ENCODE measurements at regions not wholly inside any gene's neighbourhood (a gene's known extent, or its start where the extent isn't known, plus 50 kb on each side); places are given as distances from the start of the nearest gene placed in this dataset.

DNA sequence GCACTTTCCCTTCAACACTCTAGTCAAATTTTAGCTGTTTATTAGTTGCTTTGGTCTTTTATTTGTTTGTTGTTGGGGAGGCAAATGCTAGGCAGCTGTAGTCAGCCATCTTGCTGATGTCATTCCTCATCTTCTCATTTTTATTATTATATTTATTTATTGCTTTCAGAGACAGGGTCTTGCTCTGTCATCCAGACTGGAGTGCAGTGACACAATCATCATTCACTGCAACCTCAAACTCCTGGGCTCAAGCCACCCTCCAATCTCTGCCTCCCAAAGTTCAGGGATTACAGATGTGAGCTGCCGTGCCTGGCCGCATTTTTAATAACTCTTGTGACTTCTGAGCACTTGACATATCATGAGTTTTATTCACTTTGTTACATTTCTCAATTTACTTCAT lies 441.4 kb downstream of the DIPK2A start:
- no peaks in the 10 kb centered on the region for H3K4me1 ChIP-seq (ENCODE audit: control insufficient read depth, insufficient read depth, low read length)
- H3K36me3 ChIP-seq (ENCODE audit: control insufficient read depth, insufficient read depth, low read length): no peaks in the 10 kb centered on the region
- DNase-seq: no peak
- H3K4me3 ChIP-seq (ENCODE audit: low read length): no peak overlapping the region
- no peaks in the 10 kb centered on the region for H3K27me3 ChIP-seq (ENCODE audit: control insufficient read depth, insufficient read depth, low read length)
- H3K27ac ChIP-seq (ENCODE audit: low read length): no peak overlapping the region
- no CpG with 5 or more reads among the region's 2 CpGs for WGBS (ENCODE audit: insufficient coverage)
- H3K9me3 ChIP-seq (replicated peaks; ENCODE audit: control insufficient read depth, low read depth, low read length): no peaks in the 10 kb centered on the region

DNA sequence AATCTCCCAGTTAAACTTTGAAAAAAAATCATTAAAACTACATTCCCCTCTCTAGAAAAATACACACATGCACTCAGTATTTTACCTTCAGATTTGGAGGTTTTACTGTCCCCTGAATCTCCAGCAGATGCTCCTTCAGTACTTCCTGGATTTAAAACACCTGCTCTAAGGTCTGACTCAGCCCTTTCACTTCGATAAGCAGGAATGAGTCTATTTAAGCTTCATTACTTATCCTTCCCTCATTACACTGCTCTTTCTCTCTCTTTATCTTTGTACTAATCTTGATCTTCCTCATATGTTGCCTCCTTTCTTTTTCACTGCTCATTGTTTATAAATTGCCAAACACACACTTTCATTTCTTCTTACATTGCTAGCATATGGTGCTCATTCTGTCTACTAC lies 443.9 kb downstream of the DIPK2A start:
- DNase-seq: no peak
- H3K27me3 ChIP-seq (ENCODE audit: control insufficient read depth, insufficient read depth, low read length): no peaks in the 10 kb centered on the region
- H3K4me3 ChIP-seq (ENCODE audit: low read length): no peak overlapping the region
- H3K36me3 ChIP-seq (ENCODE audit: control insufficient read depth, insufficient read depth, low read length): no peaks in the 10 kb centered on the region
- H3K4me1 ChIP-seq (ENCODE audit: control insufficient read depth, insufficient read depth, low read length): no peaks in the 10 kb centered on the region
- no peak overlapping the region for H3K27ac ChIP-seq (ENCODE audit: low read length)
- no peaks in the 10 kb centered on the region for H3K9me3 ChIP-seq (replicated peaks; ENCODE audit: control insufficient read depth, low read depth, low read length)
- WGBS (ENCODE audit: insufficient coverage): no CpG with 5 or more reads among the region's 1 CpG

DNA sequence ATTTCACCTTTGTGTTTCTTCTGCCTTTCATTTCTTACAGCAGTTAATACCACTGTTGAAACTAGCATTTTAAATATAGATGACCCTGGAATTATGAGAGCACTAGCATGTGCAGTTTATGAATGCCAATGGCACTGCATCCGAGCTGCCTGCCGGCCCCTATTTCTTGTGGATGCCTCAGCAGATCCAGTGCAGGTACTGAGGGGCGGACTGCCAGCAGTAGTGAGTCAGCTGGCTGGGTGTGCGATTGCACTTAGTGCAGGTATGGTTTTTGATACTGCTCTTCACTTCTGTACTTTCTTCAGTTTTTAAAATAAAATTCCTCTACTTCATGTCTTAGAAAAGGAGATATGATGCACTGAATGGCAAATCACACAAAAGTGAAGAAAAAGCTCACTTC lies 453.0 kb downstream of the DIPK2A start:
- H3K27ac ChIP-seq (ENCODE audit: low read length): no peak overlapping the region
- no peaks in the 10 kb centered on the region for H3K36me3 ChIP-seq (ENCODE audit: control insufficient read depth, insufficient read depth, low read length)
- DNase-seq: no peak
- WGBS (ENCODE audit: insufficient coverage): no CpG with 5 or more reads among the region's 4 CpGs
- H3K27me3 ChIP-seq (ENCODE audit: control insufficient read depth, insufficient read depth, low read length): no peaks in the 10 kb centered on the region
- H3K4me3 ChIP-seq (ENCODE audit: low read length): no peak overlapping the region
- H3K4me1 ChIP-seq (ENCODE audit: control insufficient read depth, insufficient read depth, low read length): no peaks in the 10 kb centered on the region
- H3K9me3 ChIP-seq (replicated peaks; ENCODE audit: control insufficient read depth, low read depth, low read length): no peaks in the 10 kb centered on the region

DNA sequence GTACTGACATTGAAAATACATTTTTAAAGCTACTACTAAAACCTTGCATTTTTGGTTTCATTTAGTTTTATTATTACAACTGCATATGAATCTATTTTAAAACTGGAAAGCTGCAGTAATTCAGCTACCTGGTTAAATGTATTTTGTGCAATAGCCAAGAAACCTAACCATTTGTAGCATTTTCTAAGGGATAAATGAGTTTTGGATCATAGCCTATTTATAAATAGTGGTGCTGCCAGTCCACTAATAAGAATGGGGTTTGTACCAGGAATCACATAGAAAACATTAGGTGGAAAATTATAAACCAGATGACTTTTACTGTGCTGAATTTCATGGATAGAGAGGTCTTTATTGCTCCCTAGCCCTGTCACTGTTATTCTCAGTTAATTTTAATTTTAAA lies 454.7 kb downstream of the DIPK2A start:
- Histone ChIP-seq H3K4me1 (ENCODE audit: control insufficient read depth, insufficient read depth, low read length) (no peaks in the 10 kb centered on the region), H3K27me3 (ENCODE audit: control insufficient read depth, insufficient read depth, low read length) (no peaks in the 10 kb centered on the region), H3K9me3 (replicated peaks; ENCODE audit: control insufficient read depth, low read depth, low read length) (no peaks in the 10 kb centered on the region), H3K27ac (ENCODE audit: low read length) (no peak overlapping the region), H3K36me3 (ENCODE audit: control insufficient read depth, insufficient read depth, low read length) (no peaks in the 10 kb centered on the region), H3K4me3 (ENCODE audit: low read length) (no peak overlapping the region)
- no peak for DNase-seq

DNA sequence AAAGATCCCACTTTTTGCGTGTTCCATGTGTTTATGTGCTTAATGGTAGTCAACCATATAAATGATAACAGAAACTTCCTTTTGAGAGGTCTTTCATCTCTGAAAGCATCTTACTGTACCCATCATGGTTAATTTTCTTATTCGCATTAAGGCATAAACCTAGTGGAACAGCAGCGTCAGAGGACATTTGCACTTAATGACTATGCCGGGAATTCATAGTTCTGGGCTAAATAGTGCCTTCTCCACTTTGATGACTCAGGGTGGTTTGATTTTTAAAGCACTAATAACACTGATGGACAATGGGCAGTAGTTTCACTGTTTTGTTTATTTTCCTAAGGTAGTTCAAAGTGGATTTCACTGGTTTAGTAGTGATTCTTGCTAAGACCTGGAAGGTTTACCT lies 455.3 kb downstream of the DIPK2A start:
- 90% methylated on average over 3 of the region's 4 CpGs for WGBS (ENCODE audit: insufficient coverage)

DNA sequence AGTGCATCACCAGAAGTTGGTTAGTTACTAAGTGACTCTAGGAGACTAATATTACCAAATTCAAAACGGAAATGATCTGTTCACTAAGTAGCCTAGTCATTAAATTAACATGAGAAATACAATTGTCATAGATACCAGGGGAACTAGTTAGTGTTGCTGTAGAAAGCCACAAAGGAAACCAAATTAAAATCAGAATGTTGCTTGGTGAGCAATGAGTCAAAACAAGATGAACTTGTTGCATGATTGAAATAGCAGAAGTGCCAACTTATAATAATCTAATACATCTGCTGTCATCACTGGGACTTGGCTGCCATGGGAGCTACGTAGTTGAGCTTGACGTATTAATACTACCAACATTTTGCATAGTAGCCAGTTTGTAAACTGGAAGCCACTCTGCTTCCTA lies 458.1 kb downstream of the DIPK2A start:
- no peak overlapping the region for H3K4me3 ChIP-seq (ENCODE audit: low read length)
- no peaks in the 10 kb centered on the region for H3K9me3 ChIP-seq (replicated peaks; ENCODE audit: control insufficient read depth, low read depth, low read length)
- no peak for DNase-seq
- no peaks in the 10 kb centered on the region for H3K27me3 ChIP-seq (ENCODE audit: control insufficient read depth, insufficient read depth, low read length)
- no CpG with 5 or more reads among the region's 3 CpGs for WGBS (ENCODE audit: insufficient coverage)
- no peaks in the 10 kb centered on the region for H3K36me3 ChIP-seq (ENCODE audit: control insufficient read depth, insufficient read depth, low read length)
- no peaks in the 10 kb centered on the region for H3K4me1 ChIP-seq (ENCODE audit: control insufficient read depth, insufficient read depth, low read length)
- no peak overlapping the region for H3K27ac ChIP-seq (ENCODE audit: low read length)

More for the DNA sequence above, 455.3 kb downstream of the DIPK2A start:
- H3K27me3 ChIP-seq (ENCODE audit: control insufficient read depth, insufficient read depth, low read length): no peaks in the 10 kb centered on the region
- no peaks in the 10 kb centered on the region for H3K9me3 ChIP-seq (replicated peaks; ENCODE audit: control insufficient read depth, low read depth, low read length)
- H3K36me3 ChIP-seq (ENCODE audit: control insufficient read depth, insufficient read depth, low read length): no peaks in the 10 kb centered on the region
- no peak overlapping the region for H3K4me3 ChIP-seq (ENCODE audit: low read length)
- no peak for DNase-seq
- no peak overlapping the region for H3K27ac ChIP-seq (ENCODE audit: low read length)
- H3K4me1 ChIP-seq (ENCODE audit: control insufficient read depth, insufficient read depth, low read length): no peaks in the 10 kb centered on the region

DNA sequence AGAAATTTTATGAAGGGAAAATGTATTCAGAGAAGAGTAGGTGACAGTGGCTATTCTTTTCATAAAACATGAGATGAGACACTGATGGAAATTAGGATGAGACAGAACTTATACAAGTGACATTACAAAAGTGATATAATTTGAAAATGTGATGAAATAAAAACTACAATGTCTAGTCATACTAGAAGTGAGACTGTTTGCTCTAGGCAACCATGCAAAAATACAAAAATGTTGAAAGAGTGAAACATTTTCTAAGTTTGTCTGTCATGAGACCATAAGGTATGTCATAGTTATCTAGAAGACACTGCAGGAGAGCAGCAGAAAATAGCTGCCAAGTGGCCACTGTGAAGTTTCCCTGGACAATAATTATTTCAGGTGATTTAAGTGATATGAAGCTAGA lies 459.5 kb downstream of the DIPK2A start:
- Histone ChIP-seq H3K4me1 (ENCODE audit: control insufficient read depth, insufficient read depth, low read length) (no peaks in the 10 kb centered on the region), H3K36me3 (ENCODE audit: control insufficient read depth, insufficient read depth, low read length) (no peaks in the 10 kb centered on the region), H3K27me3 (ENCODE audit: control insufficient read depth, insufficient read depth, low read length) (no peaks in the 10 kb centered on the region), H3K4me3 (ENCODE audit: low read length) (no peak overlapping the region), H3K27ac (ENCODE audit: low read length) (no peak overlapping the region), H3K9me3 (replicated peaks; ENCODE audit: control insufficient read depth, low read depth, low read length) (no peaks in the 10 kb centered on the region)
- no peak for DNase-seq

DNA sequence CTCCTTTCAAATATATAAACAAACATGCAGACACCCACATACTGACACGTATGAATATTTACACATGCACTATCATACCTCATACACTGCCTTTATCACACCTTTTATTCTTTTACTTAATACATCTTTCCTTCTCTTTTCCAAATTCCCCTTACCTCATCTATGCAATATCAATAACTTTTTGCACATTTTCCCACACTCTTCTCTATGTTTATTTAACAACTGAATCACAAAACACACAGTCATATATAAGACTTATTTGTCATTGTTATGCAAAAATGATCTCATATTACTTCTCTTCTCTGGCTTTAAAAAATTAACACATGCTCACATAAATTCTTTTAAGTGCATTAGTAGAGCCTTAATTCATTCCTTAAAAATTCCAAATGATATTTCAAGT lies 461.4 kb downstream of the DIPK2A start:
- Histone ChIP-seq H3K9me3 (replicated peaks; ENCODE audit: control insufficient read depth, low read depth, low read length) (no peaks in the 10 kb centered on the region), H3K4me3 (ENCODE audit: low read length) (no peak overlapping the region), H3K27me3 (ENCODE audit: control insufficient read depth, insufficient read depth, low read length) (no peaks in the 10 kb centered on the region), H3K27ac (ENCODE audit: low read length) (no peak overlapping the region), H3K36me3 (ENCODE audit: control insufficient read depth, insufficient read depth, low read length) (no peaks in the 10 kb centered on the region), H3K4me1 (ENCODE audit: control insufficient read depth, insufficient read depth, low read length) (no peaks in the 10 kb centered on the region)
- 100% methylated on average over 1 of the region's 1 CpG for WGBS (ENCODE audit: insufficient coverage)
- no peak for DNase-seq

DNA sequence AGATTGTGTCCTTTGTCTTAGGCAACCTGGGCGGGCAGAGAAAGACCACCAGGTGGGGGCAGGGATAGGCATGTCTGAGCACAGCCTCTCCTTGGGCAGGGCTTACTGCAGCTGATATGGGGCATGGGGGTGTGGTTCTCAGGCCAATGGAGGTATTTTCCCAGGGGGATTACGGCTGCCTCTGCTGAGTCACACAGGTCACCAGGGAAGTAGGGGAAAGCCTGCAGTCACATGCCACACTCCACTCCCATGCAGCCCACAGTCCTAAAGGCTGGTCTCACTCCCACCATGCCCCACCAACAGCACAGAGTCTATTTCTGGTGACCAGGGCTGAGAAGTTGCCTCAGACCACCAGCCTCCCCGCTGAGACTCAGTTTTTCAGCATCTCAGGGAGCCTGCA lies 466.4 kb downstream of the DIPK2A start:
- H3K27me3 ChIP-seq (ENCODE audit: control insufficient read depth, insufficient read depth, low read length): no peaks in the 10 kb centered on the region
- no peaks in the 10 kb centered on the region for H3K36me3 ChIP-seq (ENCODE audit: control insufficient read depth, insufficient read depth, low read length)
- no peaks in the 10 kb centered on the region for H3K4me1 ChIP-seq (ENCODE audit: control insufficient read depth, insufficient read depth, low read length)
- no peaks in the 10 kb centered on the region for H3K9me3 ChIP-seq (replicated peaks; ENCODE audit: control insufficient read depth, low read depth, low read length)
- no peak overlapping the region for H3K27ac ChIP-seq (ENCODE audit: low read length)
- 86% methylated on average over 1 of the region's 3 CpGs for WGBS (ENCODE audit: insufficient coverage)
- no peak overlapping the region for H3K4me3 ChIP-seq (ENCODE audit: low read length)
- no peak for DNase-seq

DNA sequence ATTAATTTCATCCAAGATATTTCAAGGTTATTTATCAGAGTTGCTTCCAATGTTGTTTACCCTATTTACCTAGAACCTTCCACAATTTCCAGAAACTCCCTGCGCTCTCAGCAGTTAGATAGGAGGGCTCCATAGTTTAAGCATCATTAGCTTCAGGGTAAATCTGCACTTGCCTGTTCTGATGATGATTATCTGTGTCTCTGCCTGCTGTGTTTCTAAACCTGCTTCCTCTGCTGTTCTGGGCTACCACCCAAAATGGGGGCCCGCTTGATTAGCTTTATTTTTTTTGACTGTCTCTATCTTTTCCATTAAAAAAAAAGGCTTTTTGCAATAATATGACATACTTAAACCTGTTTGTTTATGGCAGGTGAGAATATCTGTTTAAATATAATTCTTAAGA lies 472.4 kb downstream of the DIPK2A start:
- Histone ChIP-seq H3K36me3 (ENCODE audit: control insufficient read depth, insufficient read depth, low read length) (no peaks in the 10 kb centered on the region), H3K27me3 (ENCODE audit: control insufficient read depth, insufficient read depth, low read length) (no peaks in the 10 kb centered on the region), H3K4me3 (ENCODE audit: low read length) (no peak overlapping the region), H3K27ac (ENCODE audit: low read length) (no peak overlapping the region), H3K4me1 (ENCODE audit: control insufficient read depth, insufficient read depth, low read length) (no peaks in the 10 kb centered on the region), H3K9me3 (replicated peaks; ENCODE audit: control insufficient read depth, low read depth, low read length) (no peaks in the 10 kb centered on the region)
- no peak for DNase-seq
- no CpG with 5 or more reads among the region's 2 CpGs for WGBS (ENCODE audit: insufficient coverage)

DNA sequence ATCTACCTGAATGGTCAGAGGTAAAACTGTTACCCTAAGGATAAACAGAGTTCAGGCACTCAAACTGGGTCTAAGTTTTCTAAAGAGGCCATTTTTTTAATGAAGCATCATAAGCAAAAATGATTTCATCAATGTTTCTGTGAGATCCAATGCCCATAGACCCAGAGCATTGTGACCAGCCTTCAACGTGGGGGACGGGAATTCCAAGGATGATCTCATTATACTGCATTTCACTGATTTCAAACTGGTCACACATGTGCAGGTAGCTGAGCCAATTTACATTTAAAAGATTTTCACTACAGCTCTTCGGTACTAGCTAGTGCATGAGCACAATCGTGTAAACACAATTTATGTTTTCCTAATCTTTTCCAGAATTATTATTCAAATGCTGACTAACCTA lies 472.9 kb downstream of the DIPK2A start:
- no peak overlapping the region for H3K27ac ChIP-seq (ENCODE audit: low read length)
- H3K9me3 ChIP-seq (replicated peaks; ENCODE audit: control insufficient read depth, low read depth, low read length): no peaks in the 10 kb centered on the region
- no peaks in the 10 kb centered on the region for H3K4me1 ChIP-seq (ENCODE audit: control insufficient read depth, insufficient read depth, low read length)
- H3K4me3 ChIP-seq (ENCODE audit: low read length): no peak overlapping the region
- no peaks in the 10 kb centered on the region for H3K36me3 ChIP-seq (ENCODE audit: control insufficient read depth, insufficient read depth, low read length)
- no peaks in the 10 kb centered on the region for H3K27me3 ChIP-seq (ENCODE audit: control insufficient read depth, insufficient read depth, low read length)
- WGBS (ENCODE audit: insufficient coverage): 57% methylated on average over 2 of the region's 4 CpGs
- no peak for DNase-seq

All from muscle of leg (tissue), 3 donors.